ENCODE measurements at regions not wholly inside any gene's neighbourhood (a gene's known extent, or its start where the extent isn't known, plus 50 kb on each side); places are given as distances from the start of the nearest gene placed in this dataset.

- DNase-seq = no peak
- no peak overlapping the region for H3K27ac ChIP-seq
- intact Hi-C loops (cut with DNase I) = no loop called here
- peaks cover 0 to 26% (median 0%) of the 10 kb centered on the region in 4 donors for H3K27me3 ChIP-seq
- H3K4me3 ChIP-seq = no peak overlapping the region
- no peaks in the 10 kb centered on the region for H3K9me3 ChIP-seq
- no peaks in the 10 kb centered on the region for H3K4me1 ChIP-seq
- no peak for TF ChIP-seq POLR2A (IDR thresholded peaks at IDR 0.05)
- TF ChIP-seq, protein P1, sequence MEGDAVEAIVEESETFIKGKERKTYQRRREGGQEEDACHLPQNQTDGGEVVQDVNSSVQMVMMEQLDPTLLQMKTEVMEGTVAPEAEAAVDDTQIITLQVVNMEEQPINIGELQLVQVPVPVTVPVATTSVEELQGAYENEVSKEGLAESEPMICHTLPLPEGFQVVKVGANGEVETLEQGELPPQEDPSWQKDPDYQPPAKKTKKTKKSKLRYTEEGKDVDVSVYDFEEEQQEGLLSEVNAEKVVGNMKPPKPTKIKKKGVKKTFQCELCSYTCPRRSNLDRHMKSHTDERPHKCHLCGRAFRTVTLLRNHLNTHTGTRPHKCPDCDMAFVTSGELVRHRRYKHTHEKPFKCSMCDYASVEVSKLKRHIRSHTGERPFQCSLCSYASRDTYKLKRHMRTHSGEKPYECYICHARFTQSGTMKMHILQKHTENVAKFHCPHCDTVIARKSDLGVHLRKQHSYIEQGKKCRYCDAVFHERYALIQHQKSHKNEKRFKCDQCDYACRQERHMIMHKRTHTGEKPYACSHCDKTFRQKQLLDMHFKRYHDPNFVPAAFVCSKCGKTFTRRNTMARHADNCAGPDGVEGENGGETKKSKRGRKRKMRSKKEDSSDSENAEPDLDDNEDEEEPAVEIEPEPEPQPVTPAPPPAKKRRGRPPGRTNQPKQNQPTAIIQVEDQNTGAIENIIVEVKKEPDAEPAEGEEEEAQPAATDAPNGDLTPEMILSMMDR (IDR thresholded peaks at IDR 0.05) = no peak
- WGBS, 2 donors = 73 to 74% methylated on average over 5 of the region's 5 CpGs
- no peaks in the 10 kb centered on the region for H3K36me3 ChIP-seq
Observed at GRCh38 chr10:128220021-128220420, 93.8 kb upstream of the MKI67 start.

GRCh38 chr10:128221117-128221516 lies 94.9 kb upstream of the MKI67 start:
- intact Hi-C loops (cut with DNase I) = no loop called here
- no peak for DNase-seq
- TF ChIP-seq, protein P1 (IDR thresholded peaks at IDR 0.05) = no peak
- TF ChIP-seq POLR2A (IDR thresholded peaks at IDR 0.05) = no peak
- WGBS, 2 donors = 49 to 59% methylated on average over 11 of the region's 11 CpGs
- Histone ChIP-seq H3K36me3 (no peaks in the 10 kb centered on the region), H3K27ac (no peak overlapping the region), H3K9me3 (no peaks in the 10 kb centered on the region), H3K4me1 (no peaks in the 10 kb centered on the region), H3K27me3 (peaks cover 0 to 17% (median 0%) of the 10 kb centered on the region in 4 donors), H3K4me3 (no peak overlapping the region)

DNA sequence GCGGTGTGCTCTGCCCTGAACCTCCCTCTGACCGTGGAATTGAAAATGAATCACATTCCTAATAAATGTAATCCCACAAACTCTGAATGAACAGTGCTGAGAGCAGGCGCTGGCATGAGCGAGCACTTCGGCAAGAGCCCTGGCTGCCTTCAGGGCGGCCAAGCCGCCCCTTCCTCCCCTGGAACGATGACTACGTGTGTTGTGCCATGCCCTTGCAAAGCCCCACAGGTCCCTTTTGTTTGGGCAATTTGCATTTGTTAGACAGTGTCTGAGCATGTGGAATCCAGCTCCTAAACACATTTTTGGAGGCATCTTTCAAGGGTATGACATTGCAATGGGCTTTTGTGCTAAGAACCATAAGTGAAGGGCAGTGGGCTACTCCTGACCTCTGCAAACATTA lies 95.6 kb upstream of the MKI67 start:
- DNase-seq = no peak
- WGBS, 2 donors = 52 to 59% methylated on average over 9 of the region's 9 CpGs
- intact Hi-C loops (cut with DNase I) = no loop called here

DNA sequence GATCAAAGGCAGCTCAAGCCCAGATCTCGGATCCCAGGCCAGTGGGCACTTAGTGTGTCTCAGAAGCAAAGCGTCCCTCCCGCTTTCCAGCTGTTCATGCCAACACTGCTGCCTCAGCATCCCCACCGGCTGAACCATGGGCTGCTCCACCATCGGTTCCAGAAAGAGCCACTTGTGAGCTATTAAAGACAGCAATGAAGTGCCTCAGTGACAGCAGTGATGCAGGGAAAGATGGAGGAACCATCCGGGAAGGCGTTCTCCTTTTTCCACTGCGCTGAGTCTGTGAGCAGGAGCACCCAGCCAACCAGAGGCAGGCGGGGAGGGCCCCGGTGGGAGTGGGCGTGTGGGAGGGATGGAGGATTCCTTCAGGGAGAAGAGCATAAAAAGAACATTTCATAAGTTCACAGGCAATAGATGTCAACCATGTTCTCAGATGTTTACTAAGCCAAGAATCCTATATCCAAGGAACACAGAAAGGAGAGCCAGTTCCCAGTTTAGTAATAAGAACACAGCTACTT lies 96.2 kb upstream of the MKI67 start:
- DNase-seq = no peak
- no peaks in the 10 kb centered on the region for H3K9me3 ChIP-seq
- WGBS, 2 donors = 64 to 71% methylated on average over 6 to 11 of the region's 11 CpGs
- H3K27me3 ChIP-seq = peaks cover 0 to 17% (median 0%) of the 10 kb centered on the region in 4 donors
- H3K27ac ChIP-seq = no peak overlapping the region
- intact Hi-C loops (cut with DNase I) = no loop called here
- H3K4me3 ChIP-seq = no peak overlapping the region
- no peaks in the 10 kb centered on the region for H3K4me1 ChIP-seq
- no peaks in the 10 kb centered on the region for H3K36me3 ChIP-seq
- TF ChIP-seq POLR2A (IDR thresholded peaks at IDR 0.05) = no peak
- TF ChIP-seq, protein P1 (IDR thresholded peaks at IDR 0.05) = no peak

More for the DNA sequence above, 95.6 kb upstream of the MKI67 start:
- H3K27me3 ChIP-seq = peaks cover 0 to 17% (median 0%) of the 10 kb centered on the region in 4 donors
- H3K4me3 ChIP-seq = no peak overlapping the region
- H3K36me3 ChIP-seq = no peaks in the 10 kb centered on the region
- H3K4me1 ChIP-seq = no peaks in the 10 kb centered on the region
- H3K9me3 ChIP-seq = no peaks in the 10 kb centered on the region
- no peak overlapping the region for H3K27ac ChIP-seq
- TF ChIP-seq POLR2A (IDR thresholded peaks at IDR 0.05) = no peak
- TF ChIP-seq, protein P1 (IDR thresholded peaks at IDR 0.05) = no peak

DNA sequence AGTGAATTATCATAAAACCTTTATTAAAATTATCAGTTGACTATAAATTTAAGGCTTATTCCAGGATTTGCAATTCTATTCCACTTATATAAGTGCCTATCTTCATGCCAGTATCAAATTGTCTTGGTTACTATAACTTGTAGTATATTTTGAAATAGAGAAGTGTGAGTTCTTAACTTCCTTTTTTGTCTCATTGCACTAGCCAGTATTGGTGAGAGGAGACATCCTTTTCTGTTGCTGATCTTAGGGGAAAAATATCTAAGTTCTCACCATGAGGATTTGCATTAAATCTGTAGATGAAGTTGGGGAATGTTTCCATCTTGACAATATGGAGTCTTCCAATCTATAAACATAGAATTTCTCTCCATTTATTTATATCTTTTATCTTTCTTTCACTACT lies 104.2 kb upstream of the MKI67 start:
- H3K9me3 ChIP-seq = peaks cover 0 to 9% (median 0%) of the 10 kb centered on the region in 3 donors
- H3K36me3 ChIP-seq = no peaks in the 10 kb centered on the region
- DNase-seq = no peak
- H3K27me3 ChIP-seq = peaks cover 0 to 17% (median 0%) of the 10 kb centered on the region in 4 donors
- no peak overlapping the region for H3K27ac ChIP-seq
- no peaks in the 10 kb centered on the region for H3K4me1 ChIP-seq
- no peak overlapping the region for H3K4me3 ChIP-seq
- no peak for TF ChIP-seq POLR2A (IDR thresholded peaks at IDR 0.05)
- TF ChIP-seq, protein P1 (IDR thresholded peaks at IDR 0.05) = no peak
- intact Hi-C loops (cut with DNase I) = no loop called here
